ENCODE measurements at regions not wholly inside any gene's neighbourhood (a gene's known extent, or its start where the extent isn't known, plus 50 kb on each side); places are given as distances from the start of the nearest gene placed in this dataset.
"Not testable (repeated sequence)": the region's sequence is repeated elsewhere in the genome, so short reads cannot be mapped to it uniquely, and the experiment has no call there.

GRCh38 chr12:127165567-127166392 lies 1101.2 kb upstream of the TMEM132C start:
- DNase-seq = peak; percentile 14

DNA sequence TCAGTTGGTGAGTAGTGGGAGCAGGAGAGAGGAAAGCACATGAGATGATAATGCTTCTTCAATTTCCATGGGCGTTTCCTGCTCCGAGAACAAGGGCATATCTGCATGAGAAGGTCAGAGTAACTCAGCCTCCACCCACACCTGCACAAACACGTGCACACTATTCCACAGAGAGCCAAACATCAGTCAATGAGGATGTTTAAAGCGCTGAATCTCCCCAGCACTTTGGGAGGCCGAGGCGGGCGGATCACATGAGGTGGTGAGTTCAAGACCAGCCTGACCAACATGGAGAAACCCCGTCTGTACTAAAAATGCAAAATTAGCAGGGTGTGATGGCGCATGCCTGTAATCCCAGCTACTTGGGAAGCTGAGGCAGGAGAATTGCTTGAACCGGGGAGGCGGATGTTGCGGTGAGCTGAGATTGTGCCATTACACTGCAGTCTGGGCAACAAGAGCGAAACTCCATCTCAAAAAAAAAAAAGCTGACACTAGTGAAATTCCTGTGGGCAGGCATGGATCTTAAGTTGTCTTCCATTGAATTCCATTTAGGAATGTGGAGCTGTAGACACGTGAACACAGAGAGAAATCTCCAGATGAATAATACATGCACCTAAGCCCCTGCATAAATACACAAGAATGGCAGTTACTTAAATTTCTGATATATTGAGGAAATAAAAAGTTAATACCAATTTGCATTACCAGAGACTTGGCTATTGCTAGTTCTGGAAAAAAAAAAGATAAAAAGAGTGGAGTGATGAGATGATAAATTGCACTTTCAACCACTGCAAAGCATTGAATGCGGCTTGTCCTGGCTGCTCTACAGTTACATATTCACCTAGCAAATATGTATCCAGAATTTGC lies 1097.4 kb upstream of the TMEM132C start:
- DNase-seq = no peak

GRCh38 chr12:127170226-127171180 lies 1096.5 kb upstream of the TMEM132C start:
- no peak for DNase-seq

DNA sequence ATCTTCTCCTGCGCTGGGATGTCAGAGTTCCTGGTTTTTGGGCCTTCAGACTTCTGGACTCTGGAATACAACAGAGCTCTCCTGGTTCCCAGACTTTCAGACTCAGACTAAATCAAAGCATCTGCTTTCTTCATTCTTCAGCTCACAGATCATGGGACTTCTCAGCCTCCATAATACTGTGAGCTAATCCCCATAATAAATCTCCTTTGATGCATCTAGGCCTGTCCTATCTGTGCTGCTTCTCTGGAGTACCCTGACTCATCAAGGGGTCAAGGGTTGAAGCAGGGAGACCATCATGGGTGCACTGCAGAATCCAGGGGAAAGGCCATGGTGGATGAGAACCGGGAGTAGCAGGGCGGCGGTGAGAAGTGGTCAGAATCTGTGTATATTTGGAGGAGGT lies 1094.1 kb upstream of the TMEM132C start:
- DNase-seq = no peak

- not testable (repeated sequence) for DNase-seq
These were observed 1093.0 kb upstream of the TMEM132C start for GRCh38 chr12:127173971-127174370.

- no peak for DNase-seq
These were observed 1092.1 kb upstream of the TMEM132C start for GRCh38 chr12:127174881-127175280.

- DNase-seq = no peak
These were observed 1091.6 kb upstream of the TMEM132C start for GRCh38 chr12:127175361-127175760.

DNA sequence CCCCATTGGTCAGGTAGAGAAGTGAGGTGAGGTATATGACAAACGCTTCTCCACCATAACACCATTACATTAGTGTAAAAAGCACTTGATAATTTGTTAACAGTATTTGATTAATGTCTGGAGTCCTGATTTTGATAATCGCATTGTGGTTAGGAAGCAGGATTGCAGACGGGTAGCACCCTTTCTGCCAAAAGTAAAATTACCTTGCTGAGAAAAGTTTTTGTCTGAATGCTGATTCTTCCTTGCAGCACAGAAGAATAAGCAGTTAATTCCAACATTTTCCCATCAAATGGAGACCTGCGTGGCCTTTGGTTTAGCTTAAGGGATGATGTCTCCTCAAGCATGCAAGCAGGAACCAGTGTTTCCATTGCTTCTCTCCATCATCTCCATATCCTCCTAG lies 1090.2 kb upstream of the TMEM132C start:
- DNase-seq = no peak

GRCh38 chr12:127178052-127178451 lies 1088.9 kb upstream of the TMEM132C start:
- DNase-seq = no peak

GRCh38 chr12:127178463-127178862 lies 1088.5 kb upstream of the TMEM132C start:
- no peak for DNase-seq

DNA sequence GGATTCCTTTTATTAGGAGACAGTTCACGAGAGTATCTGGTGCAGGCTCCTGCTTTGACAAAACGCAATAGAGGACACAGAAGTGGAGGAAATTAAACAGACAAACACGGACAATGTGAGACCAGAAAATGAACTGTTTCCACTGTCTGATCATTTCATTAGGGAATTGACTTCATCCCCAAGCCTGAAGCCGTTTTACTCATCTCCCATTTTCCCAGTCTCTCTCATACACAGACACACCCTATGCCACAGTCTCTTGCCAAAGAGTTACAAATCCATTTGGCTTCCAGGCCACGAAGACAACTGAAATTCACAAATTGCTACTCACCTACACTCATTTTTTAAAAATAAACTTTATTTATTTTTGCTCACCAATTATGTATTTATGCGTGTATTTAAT lies 1087.8 kb upstream of the TMEM132C start:
- DNase-seq = no peak

DNA sequence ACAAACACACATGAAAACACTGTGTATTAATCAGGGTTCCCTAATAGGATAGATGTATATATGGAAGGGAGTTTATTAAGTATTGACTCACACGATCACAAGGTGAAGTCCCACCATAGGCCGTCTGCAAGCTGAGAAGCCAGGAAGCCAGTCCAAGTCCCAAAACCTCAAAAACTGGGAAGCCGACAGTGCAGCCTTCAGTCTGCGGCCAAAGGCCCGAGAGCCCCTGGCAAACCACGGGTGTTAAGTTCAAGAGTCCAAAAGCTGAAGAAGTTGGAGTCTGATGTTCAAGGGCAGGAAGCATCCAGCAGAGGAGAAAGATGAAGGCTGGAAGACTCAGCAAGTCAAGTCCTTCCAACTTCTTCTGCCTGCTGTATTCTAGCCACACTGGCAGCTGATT lies 1085.0 kb upstream of the TMEM132C start:
- no peak for DNase-seq

- no peak for DNase-seq
These were observed 1077.0 kb upstream of the TMEM132C start for GRCh38 chr12:127189992-127190391.

DNA sequence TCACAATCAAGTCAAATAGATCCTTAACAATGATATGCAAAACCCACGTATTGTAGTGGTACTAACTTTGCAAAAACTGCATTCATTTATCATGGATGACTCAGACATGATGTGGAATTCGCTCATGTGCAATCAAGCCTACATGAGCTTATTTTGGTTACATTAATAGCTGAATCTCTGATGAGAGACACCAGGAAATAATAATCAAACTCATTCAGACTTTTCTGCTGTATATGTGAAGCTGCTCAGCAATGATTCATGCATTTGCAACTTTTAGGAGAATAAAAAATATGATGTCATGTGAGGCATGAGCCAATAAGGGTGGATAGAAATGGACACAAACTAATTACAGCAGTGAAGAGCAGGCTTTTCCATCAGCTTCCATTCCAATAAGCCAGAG lies 1075.8 kb upstream of the TMEM132C start:
- no peak for DNase-seq

DNA sequence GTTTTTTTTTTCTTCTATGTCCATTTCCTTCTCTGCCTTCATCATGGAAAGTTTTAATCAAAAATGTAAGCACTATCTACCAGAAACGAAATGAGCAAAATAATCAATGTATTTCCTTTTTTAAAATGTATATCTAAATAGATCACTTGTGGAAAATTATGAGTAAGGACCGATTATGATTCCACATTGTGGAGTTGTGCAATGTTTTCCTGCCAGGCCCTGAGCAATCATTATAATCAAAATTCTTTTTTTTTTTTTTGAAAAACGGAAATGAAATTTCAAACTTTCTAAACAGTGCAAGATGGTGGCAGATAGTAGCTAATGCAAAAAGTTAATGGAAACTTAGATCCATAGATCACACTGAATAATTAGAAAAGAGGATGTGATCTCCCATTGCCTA lies 1074.6 kb upstream of the TMEM132C start:
- DNase-seq = no peak

- DNase-seq = no peak
These were observed 1073.6 kb upstream of the TMEM132C start for GRCh38 chr12:127193341-127193740.

DNA sequence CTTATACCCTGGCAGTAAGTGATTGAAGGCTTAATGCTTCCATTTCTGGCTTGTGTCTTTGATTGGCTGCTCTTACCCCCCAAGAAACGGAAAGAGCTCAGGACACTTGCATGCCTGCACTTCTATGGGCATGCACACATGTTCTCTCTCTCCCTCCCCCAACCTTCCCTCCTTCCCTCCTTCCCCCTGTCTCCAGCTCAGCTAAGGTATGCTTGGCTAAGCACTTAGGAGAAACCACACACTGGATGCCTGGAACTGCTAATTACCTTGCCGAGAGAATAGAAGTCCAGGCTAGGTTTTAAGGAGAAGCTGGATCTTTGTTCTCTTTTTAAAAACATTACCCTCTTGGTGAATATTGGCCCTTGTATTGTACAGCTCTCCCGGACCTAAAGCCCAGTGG lies 1072.8 kb upstream of the TMEM132C start:
- DNase-seq = no peak

GRCh38 chr12:127205781-127206555 lies 1061.0 kb upstream of the TMEM132C start:
- DNase-seq = no peak

GRCh38 chr12:127209318-127209717 lies 1057.7 kb upstream of the TMEM132C start:
- DNase-seq = no peak

DNA sequence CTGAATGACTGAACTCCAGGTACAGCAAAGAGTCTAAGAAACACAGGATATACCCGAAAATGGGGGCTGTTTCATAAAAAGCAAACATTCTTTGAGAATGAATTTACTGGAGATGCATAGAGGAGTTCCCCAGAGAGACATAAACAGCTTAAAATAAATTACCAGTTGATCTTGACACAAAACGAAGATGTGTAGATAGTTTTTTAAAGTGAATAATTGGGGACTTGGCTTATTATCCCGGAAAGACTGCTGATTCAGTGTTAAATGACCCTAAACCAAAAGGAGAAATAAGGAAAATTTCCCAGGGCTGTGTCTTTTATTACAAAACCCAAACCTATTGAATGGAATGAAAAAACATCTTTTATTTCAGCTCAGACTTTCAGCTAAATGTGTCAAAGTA lies 1052.8 kb upstream of the TMEM132C start:
- DNase-seq = no peak

DNA sequence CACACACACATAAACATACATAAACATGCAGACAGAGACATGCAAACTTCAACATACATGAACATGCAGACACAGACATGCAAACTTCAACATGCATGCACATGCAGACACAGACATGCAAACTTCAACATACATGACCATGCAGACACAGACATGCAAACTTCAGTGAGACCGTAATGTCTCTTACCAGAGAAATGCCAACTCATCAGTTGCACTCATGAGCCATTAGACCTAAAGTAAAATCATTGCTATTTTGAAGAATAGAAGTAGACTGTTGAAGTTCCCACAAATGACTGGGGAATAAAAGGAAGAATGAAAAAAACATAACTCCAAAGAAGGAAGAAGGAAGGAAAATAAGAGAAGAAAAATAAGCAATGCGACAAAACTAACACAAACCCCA lies 1044.0 kb upstream of the TMEM132C start:
- no peak for DNase-seq

DNA sequence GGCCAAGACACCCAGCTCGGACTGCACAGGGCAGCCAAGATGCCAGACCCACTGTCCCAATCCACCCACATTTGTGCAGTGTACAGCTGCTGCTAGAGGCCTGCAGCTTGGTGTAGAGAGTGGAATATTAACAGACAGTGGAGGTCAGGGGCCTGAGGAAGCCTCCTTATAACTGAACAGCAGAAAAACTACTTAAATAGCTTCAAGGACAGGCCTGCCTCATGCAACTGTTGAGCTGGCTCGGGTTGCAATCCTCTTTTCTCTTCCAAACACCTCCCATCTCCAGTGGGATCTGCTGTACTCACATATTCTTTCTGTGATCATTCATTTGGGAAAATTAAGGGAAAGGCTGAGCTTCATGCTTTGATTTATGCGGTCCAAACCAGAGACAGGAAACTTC lies 1043.2 kb upstream of the TMEM132C start:
- DNase-seq = no peak
